NT2/D1 (cell line): ENCODE measurements at regions not wholly inside any gene's neighbourhood (a gene's known extent, or its start where the extent isn't known, plus 50 kb on each side); places are given as distances from the start of the nearest gene placed in this dataset.

Source experiments
- SUZ12 ChIP-seq: IDR thresholded peaks from 2 replicates; pipeline ENCODE4 v1.6.1; 2011; ENCODE audit not compliant: insufficient read length, insufficient read depth; ENCODE audit errors: extremely low read depth
- ZNF274 ChIP-seq: IDR thresholded peaks from 2 replicates; pipeline ENCODE4 v1.6.1; 2011; ENCODE audit warnings: mild to moderate bottlenecking, low read depth, low read length

DNA sequence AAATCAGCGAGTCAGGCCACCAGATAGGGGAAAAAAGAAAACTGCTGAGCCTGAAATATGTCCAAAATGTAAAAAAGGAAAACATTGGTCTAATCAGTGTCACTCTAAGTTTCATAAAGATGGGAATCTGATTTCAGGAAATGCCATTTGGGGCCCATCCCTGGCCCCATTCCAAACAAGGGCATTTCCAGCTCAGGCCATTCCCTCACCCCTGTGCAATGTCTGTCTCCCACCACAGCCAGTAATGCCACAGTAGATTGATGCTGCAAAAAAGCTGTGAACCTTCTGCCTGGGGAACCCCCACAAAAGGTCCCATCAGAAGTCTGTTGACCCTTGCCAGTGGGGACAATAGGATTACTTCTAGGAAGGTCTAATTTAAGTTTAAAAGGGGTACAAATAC lies 199.6 kb downstream of the YTHDC2 start:
- TF ChIP-seq ZNF274 (no peak), SUZ12 (no peak)
